ENCODE measurements at regions not wholly inside any gene's neighbourhood (a gene's known extent, or its start where the extent isn't known, plus 50 kb on each side); places are given as distances from the start of the nearest gene placed in this dataset.

GRCh38 chr16:49111351-49111750, 170.3 kb downstream of the CBLN1 start:
- DNase-seq (ENCODE audit: insufficient read length, low spot score) (no peak), FAIRE-seq (no peak)
- TF ChIP-seq POLR2A (IDR thresholded peaks at IDR 0.05; ENCODE audit: low read depth, low read length) (no peak), POLR2AphosphoS5 (IDR thresholded peaks at IDR 0.05; ENCODE audit: low read depth, low read length) (no peak), POU2F2 (IDR thresholded peaks at IDR 0.05; ENCODE audit: low read depth, low read length) (no peak), SPI1 (IDR thresholded peaks at IDR 0.05; ENCODE audit: low read depth, low read length) (no peak), TAF1 (IDR thresholded peaks at IDR 0.05; ENCODE audit: low read depth, low read length) (no peak), PAX5 (IDR thresholded peaks at IDR 0.05; ENCODE audit: insufficient read depth, low read length, severe bottlenecking) (no peak)

GRCh38 chr16:49108611-49109010, 173.0 kb downstream of the CBLN1 start:
- DNase-seq (ENCODE audit: insufficient read length, low spot score) (no peak), FAIRE-seq (no peak)
- TF ChIP-seq POU2F2 (IDR thresholded peaks at IDR 0.05; ENCODE audit: low read depth, low read length) (no peak), TAF1 (IDR thresholded peaks at IDR 0.05; ENCODE audit: low read depth, low read length) (no peak), POLR2A (IDR thresholded peaks at IDR 0.05; ENCODE audit: low read depth, low read length) (no peak), SPI1 (IDR thresholded peaks at IDR 0.05; ENCODE audit: low read depth, low read length) (no peak), POLR2AphosphoS5 (IDR thresholded peaks at IDR 0.05; ENCODE audit: low read depth, low read length) (no peak), PAX5 (IDR thresholded peaks at IDR 0.05; ENCODE audit: insufficient read depth, low read length, severe bottlenecking) (no peak)

DNA sequence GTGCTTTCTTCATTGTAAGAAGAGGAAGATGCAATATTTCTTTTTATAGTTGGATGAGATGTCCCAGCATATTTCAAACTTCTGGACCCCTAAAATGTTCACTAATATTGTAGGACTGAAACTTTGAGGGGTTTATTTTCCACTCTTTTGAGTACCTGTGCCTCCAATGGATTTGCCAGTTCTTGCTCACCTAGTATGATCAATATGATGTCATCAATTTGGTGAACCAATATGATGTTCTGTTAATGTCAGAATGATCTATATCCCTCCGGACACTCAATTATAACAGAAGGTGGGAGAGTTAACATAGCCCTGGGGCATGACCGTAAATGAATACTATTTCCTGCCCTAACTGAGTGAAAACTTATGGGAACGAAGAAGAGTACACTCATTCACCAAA, 178.3 kb downstream of the CBLN1 start:
- TF ChIP-seq POLR2AphosphoS5 (IDR thresholded peaks at IDR 0.05; ENCODE audit: low read depth, low read length) (no peak), PAX5 (IDR thresholded peaks at IDR 0.05; ENCODE audit: insufficient read depth, low read length, severe bottlenecking) (no peak), SPI1 (IDR thresholded peaks at IDR 0.05; ENCODE audit: low read depth, low read length) (no peak), POU2F2 (IDR thresholded peaks at IDR 0.05; ENCODE audit: low read depth, low read length) (no peak), POLR2A (IDR thresholded peaks at IDR 0.05; ENCODE audit: low read depth, low read length) (no peak), TAF1 (IDR thresholded peaks at IDR 0.05; ENCODE audit: low read depth, low read length) (no peak)
- DNase-seq (ENCODE audit: insufficient read length, low spot score) (no peak), FAIRE-seq (no peak)

DNA sequence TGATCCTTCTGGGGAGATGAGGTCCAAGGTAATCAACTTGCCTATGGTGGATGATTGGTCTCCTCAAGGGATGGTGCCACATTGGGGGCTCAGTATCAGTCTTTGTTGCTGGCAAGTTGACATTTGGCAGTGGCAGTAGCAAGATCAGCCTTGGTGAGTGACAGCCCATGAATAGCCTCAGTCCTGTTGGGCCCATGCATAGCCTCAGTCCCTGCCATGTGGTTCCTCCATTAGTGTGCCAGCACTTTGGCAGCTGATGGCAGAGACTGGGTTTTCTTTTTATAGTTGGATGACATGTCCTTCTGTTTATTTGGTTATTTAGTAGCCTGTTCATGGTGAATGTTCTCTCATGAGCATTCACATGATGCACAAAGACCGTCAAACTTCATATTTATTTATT, 179.6 kb downstream of the CBLN1 start:
- DNase-seq (ENCODE audit: insufficient read length, low spot score) (no peak), FAIRE-seq (no peak)
- no peak for TF ChIP-seq PAX5 (IDR thresholded peaks at IDR 0.05; ENCODE audit: insufficient read depth, low read length, severe bottlenecking)
- no peak for TF ChIP-seq TAF1 (IDR thresholded peaks at IDR 0.05; ENCODE audit: low read depth, low read length)
- TF ChIP-seq POLR2A (IDR thresholded peaks at IDR 0.05; ENCODE audit: low read depth, low read length), result no peak
- no peak for TF ChIP-seq SPI1 (IDR thresholded peaks at IDR 0.05; ENCODE audit: low read depth, low read length)
- TF ChIP-seq POU2F2 (IDR thresholded peaks at IDR 0.05; ENCODE audit: low read depth, low read length), result no peak
- no peak for TF ChIP-seq POLR2AphosphoS5 (IDR thresholded peaks at IDR 0.05; ENCODE audit: low read depth, low read length)

GRCh38 chr16:49100366-49100765, 181.3 kb downstream of the CBLN1 start:
- FAIRE-seq (no peak), DNase-seq (ENCODE audit: insufficient read length, low spot score) (no peak)
- TF ChIP-seq POU2F2 (IDR thresholded peaks at IDR 0.05; ENCODE audit: low read depth, low read length), result no peak
- TF ChIP-seq POLR2AphosphoS5 (IDR thresholded peaks at IDR 0.05; ENCODE audit: low read depth, low read length), result no peak
- TF ChIP-seq TAF1 (IDR thresholded peaks at IDR 0.05; ENCODE audit: low read depth, low read length), result no peak
- TF ChIP-seq POLR2A (IDR thresholded peaks at IDR 0.05; ENCODE audit: low read depth, low read length), result no peak
- no peak for TF ChIP-seq SPI1 (IDR thresholded peaks at IDR 0.05; ENCODE audit: low read depth, low read length)
- no peak for TF ChIP-seq PAX5 (IDR thresholded peaks at IDR 0.05; ENCODE audit: insufficient read depth, low read length, severe bottlenecking)

DNA sequence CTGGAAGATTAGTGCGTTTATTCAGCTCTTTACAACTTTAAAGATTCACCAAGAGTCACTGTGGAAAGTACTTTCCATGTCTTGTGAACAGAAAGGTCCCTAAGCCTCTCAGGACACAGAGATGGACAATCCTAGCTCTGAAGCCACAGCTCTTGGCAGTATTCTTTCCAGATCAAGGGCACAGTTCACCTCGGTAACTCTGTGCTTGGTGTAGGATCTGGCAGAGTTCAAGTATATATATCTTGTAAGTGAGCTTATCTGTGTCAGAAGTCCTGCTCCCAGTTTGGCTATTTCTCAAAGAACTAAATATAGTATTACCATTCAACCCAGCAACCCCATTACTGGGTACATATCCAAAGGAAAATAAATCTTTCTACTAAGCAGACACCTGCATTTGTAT, 183.7 kb downstream of the CBLN1 start:
- FAIRE-seq (no peak), DNase-seq (ENCODE audit: insufficient read length, low spot score) (no peak)
- TF ChIP-seq POU2F2 (IDR thresholded peaks at IDR 0.05; ENCODE audit: low read depth, low read length), result no peak
- TF ChIP-seq POLR2AphosphoS5 (IDR thresholded peaks at IDR 0.05; ENCODE audit: low read depth, low read length), result no peak
- no peak for TF ChIP-seq POLR2A (IDR thresholded peaks at IDR 0.05; ENCODE audit: low read depth, low read length)
- no peak for TF ChIP-seq TAF1 (IDR thresholded peaks at IDR 0.05; ENCODE audit: low read depth, low read length)
- TF ChIP-seq PAX5 (IDR thresholded peaks at IDR 0.05; ENCODE audit: insufficient read depth, low read length, severe bottlenecking), result no peak
- TF ChIP-seq SPI1 (IDR thresholded peaks at IDR 0.05; ENCODE audit: low read depth, low read length), result no peak

DNA sequence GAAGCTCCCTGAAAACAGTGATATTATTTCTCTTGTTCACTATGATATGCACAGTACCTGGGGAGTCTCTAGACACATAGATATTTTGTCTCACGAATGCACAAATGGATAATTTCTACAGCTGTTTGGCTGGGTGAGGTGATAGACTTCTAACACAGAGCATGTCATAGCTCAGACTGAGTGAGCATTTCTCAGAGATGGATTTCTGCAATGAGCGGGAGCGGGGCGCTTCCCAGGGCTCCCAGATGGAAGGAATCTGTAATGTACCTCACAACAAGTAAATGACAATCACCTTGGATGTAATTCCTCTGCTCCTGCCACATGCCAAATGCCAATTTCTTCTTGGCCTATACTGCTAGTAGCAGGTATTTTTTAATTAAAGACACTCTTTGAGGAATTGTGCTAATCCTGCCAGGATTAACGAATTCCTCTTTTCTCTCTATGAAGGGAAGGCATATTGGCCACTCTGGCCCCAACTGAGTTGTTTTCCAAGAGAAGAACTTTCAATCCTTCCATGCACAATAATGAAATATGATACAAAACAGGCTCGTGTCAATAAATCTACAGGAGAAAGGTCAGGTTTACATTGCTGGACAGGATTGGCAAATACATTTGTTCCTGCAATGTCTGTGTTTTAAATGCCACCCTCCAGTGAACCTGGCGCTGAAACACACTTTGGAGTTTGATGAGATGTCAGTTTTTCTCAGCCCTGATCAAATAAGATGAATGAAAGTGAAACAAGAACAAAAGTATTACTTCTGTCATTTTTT, 185.3 kb downstream of the CBLN1 start:
- no peak for TF ChIP-seq POLR2AphosphoS5 (IDR thresholded peaks at IDR 0.05; ENCODE audit: low read depth, low read length)
- no peak for TF ChIP-seq PAX5 (IDR thresholded peaks at IDR 0.05; ENCODE audit: insufficient read depth, low read length, severe bottlenecking)
- TF ChIP-seq TAF1 (IDR thresholded peaks at IDR 0.05; ENCODE audit: low read depth, low read length), result no peak
- no peak for TF ChIP-seq SPI1 (IDR thresholded peaks at IDR 0.05; ENCODE audit: low read depth, low read length)
- TF ChIP-seq POLR2A (IDR thresholded peaks at IDR 0.05; ENCODE audit: low read depth, low read length), result no peak
- no peak for TF ChIP-seq POU2F2 (IDR thresholded peaks at IDR 0.05; ENCODE audit: low read depth, low read length)
- FAIRE-seq, result no peak

DNA sequence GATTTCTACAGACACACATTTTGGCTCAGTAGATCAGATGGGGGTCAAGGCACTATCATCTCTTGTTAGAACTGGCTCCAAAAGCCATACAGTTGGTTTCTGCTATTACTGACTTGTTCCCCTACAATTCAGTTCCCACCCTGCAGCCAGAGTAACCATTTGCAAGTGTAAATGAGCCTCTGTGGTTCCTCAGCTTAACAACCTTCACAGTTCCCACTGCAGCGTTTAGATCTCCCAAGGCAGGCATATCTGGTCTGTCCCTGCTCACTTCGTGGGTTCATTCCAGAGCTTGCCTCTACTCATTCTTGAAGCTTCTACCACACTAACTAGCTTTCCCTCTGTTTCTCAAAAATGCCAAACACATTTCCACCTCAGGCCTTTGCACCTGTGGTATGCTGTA, 186.1 kb downstream of the CBLN1 start:
- no peak for DNase-seq (ENCODE audit: insufficient read length, low spot score)
- no peak for FAIRE-seq

More for the DNA sequence above, 185.3 kb downstream of the CBLN1 start:
- DNase-seq (ENCODE audit: insufficient read length, low spot score), result no peak

GRCh38 chr16:49094471-49094870, 187.2 kb downstream of the CBLN1 start:
- no peak for DNase-seq (ENCODE audit: insufficient read length, low spot score)
- FAIRE-seq, result no peak
- no peak for TF ChIP-seq POLR2AphosphoS5 (IDR thresholded peaks at IDR 0.05; ENCODE audit: low read depth, low read length)
- no peak for TF ChIP-seq POLR2A (IDR thresholded peaks at IDR 0.05; ENCODE audit: low read depth, low read length)

More for the DNA sequence above, 186.1 kb downstream of the CBLN1 start:
- TF ChIP-seq POU2F2 (IDR thresholded peaks at IDR 0.05; ENCODE audit: low read depth, low read length), result no peak
- TF ChIP-seq SPI1 (IDR thresholded peaks at IDR 0.05; ENCODE audit: low read depth, low read length), result no peak
- TF ChIP-seq POLR2AphosphoS5 (IDR thresholded peaks at IDR 0.05; ENCODE audit: low read depth, low read length), result no peak
- TF ChIP-seq POLR2A (IDR thresholded peaks at IDR 0.05; ENCODE audit: low read depth, low read length), result no peak
- TF ChIP-seq PAX5 (IDR thresholded peaks at IDR 0.05; ENCODE audit: insufficient read depth, low read length, severe bottlenecking), result no peak
- no peak for TF ChIP-seq TAF1 (IDR thresholded peaks at IDR 0.05; ENCODE audit: low read depth, low read length)

DNA sequence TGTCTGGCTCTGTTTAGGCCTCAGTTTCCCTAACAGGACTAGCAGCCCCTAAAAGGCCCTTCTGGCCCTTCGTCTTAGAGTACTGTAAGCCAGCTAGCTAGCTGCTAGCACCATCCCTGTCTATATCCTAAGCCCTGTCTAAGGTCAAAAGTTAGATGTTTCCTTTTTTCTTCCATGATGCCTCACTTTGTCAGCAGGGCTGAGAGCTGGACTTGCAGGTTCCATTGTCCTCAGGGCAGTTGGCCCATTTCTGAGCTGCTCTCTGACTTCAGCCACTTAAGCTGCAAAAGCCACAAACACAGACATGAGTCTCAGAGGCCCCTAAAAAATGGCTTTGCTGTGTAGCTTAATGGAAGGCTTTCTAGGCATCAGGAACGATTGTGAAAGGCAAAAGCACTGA, 187.7 kb downstream of the CBLN1 start:
- TF ChIP-seq SPI1 (IDR thresholded peaks at IDR 0.05; ENCODE audit: low read depth, low read length), result no peak
- TF ChIP-seq POU2F2 (IDR thresholded peaks at IDR 0.05; ENCODE audit: low read depth, low read length), result no peak
- no peak for TF ChIP-seq PAX5 (IDR thresholded peaks at IDR 0.05; ENCODE audit: insufficient read depth, low read length, severe bottlenecking)
- no peak for TF ChIP-seq POLR2A (IDR thresholded peaks at IDR 0.05; ENCODE audit: low read depth, low read length)
- no peak for TF ChIP-seq TAF1 (IDR thresholded peaks at IDR 0.05; ENCODE audit: low read depth, low read length)
- no peak for TF ChIP-seq POLR2AphosphoS5 (IDR thresholded peaks at IDR 0.05; ENCODE audit: low read depth, low read length)
- DNase-seq (ENCODE audit: insufficient read length, low spot score), result no peak
- no peak for FAIRE-seq

Data from GM12891 (cell line).